ENCODE measurements at regions not wholly inside any gene's neighbourhood (a gene's known extent, or its start where the extent isn't known, plus 50 kb on each side); places are given as distances from the start of the nearest gene placed in this dataset.

GRCh38 chr22:49497266-49497665 is 330.4 kb downstream of the BRD1 start:
- no peak for DNase-seq

- DNase-seq, result no peak
Observed at GRCh38 chr22:49494555-49494954, 333.1 kb downstream of the BRD1 start.

GRCh38 chr22:49492741-49493251 is 334.9 kb downstream of the BRD1 start:
- no peak for DNase-seq

- no peak for DNase-seq
Observed at GRCh38 chr22:49492308-49492707, 335.4 kb downstream of the BRD1 start.

GRCh38 chr22:49491726-49492125 is 335.9 kb downstream of the BRD1 start:
- no peak for DNase-seq

GRCh38 chr22:49491221-49491635 is 336.4 kb downstream of the BRD1 start:
- no peak for DNase-seq

GRCh38 chr22:49490692-49491091 is 337.0 kb downstream of the BRD1 start:
- DNase-seq, result no peak

GRCh38 chr22:49489821-49490220 is 337.9 kb downstream of the BRD1 start:
- no peak for DNase-seq

GRCh38 chr22:49488943-49489342 is 338.7 kb downstream of the BRD1 start:
- DNase-seq, result no peak

- no peak for DNase-seq
Observed at GRCh38 chr22:49487950-49488349, 339.7 kb downstream of the BRD1 start.

GRCh38 chr22:49486225-49486624 is 341.4 kb downstream of the BRD1 start:
- no peak for DNase-seq

GRCh38 chr22:49483946-49484345 is 343.7 kb downstream of the BRD1 start:
- DNase-seq, result no peak

GRCh38 chr22:49483281-49483870 is 344.3 kb downstream of the BRD1 start:
- no peak for DNase-seq

GRCh38 chr22:49482811-49483210 is 344.9 kb downstream of the BRD1 start:
- no peak for DNase-seq

GRCh38 chr22:49481659-49482399 is 345.8 kb downstream of the BRD1 start:
- peak; percentile 33 for DNase-seq

- DNase-seq, result no peak
Observed at GRCh38 chr22:49480896-49481658, 346.6 kb downstream of the BRD1 start.

GRCh38 chr22:49480331-49480730 is 347.3 kb downstream of the BRD1 start:
- no peak for DNase-seq

- DNase-seq, result no peak
Observed at GRCh38 chr22:49479566-49479965, 348.1 kb downstream of the BRD1 start.

GRCh38 chr22:49476800-49477400 is 350.8 kb downstream of the BRD1 start:
- DNase-seq, result no peak

GRCh38 chr22:49476176-49476575 is 351.5 kb downstream of the BRD1 start:
- no peak for DNase-seq

- DNase-seq, result no peak
Observed at GRCh38 chr22:49475253-49475652, 352.4 kb downstream of the BRD1 start.

GRCh38 chr22:49473286-49473685 is 354.4 kb downstream of the BRD1 start:
- DNase-seq, result no peak

GRCh38 chr22:49470741-49471503 is 356.8 kb downstream of the BRD1 start:
- no peak for DNase-seq
